ENCODE measurements at regions not wholly inside any gene's neighbourhood (a gene's known extent, or its start where the extent isn't known, plus 50 kb on each side); places are given as distances from the start of the nearest gene placed in this dataset.

GRCh38 chr20:22088882-22089281 lies 383.4 kb downstream of the PAX1 start:
- Mint-ChIP-seq H3K27ac (no peak overlapping the region), H3K27me3 (ENCODE audit: low read depth in 3 of 3) (peaks cover 0 to 2% (median 0%) of the 10 kb centered on the region in 3 donors), H3K9me3 (peaks cover 10 to 28% (median 14%) of the 10 kb centered on the region in 7 donors), H3K36me3 (no peaks in the 10 kb centered on the region), H3K4me1 (no peaks in the 10 kb centered on the region), H3K4me3 (no peak overlapping the region)
- Histone ChIP-seq H3K4me3 (replicated peaks in 1 of 3; ENCODE audit: low read depth in 2 of 3, low read length in 3 of 3) (no peak overlapping the region), H3K4me1 (ENCODE audit: control insufficient read depth in 1 of 2, insufficient read depth in 2 of 2, low read length in 2 of 2) (no peaks in the 10 kb centered on the region), H3K36me3 (replicated peaks in 1 of 2; ENCODE audit: control insufficient read depth in 1 of 2, insufficient read depth in 2 of 2, low read length in 2 of 2) (no peaks in the 10 kb centered on the region), H3K4me2 (replicated peaks; ENCODE audit: extremely low read depth, low read length, poor library complexity, severe bottlenecking) (no peak overlapping the region), H2AFZ (ENCODE audit: insufficient read depth, low read depth, low read length, poor library complexity, severe bottlenecking) (no peak overlapping the region), H3K9me3 (replicated peaks in 1 of 2; ENCODE audit: control insufficient read depth in 1 of 2, insufficient read depth in 1 of 2, low read length in 2 of 2) (peaks cover 20 to 27% of the 10 kb centered on the region in 2 donors), H4K20me1 (ENCODE audit: insufficient read depth, low read length) (no peaks in the 10 kb centered on the region), H3K27ac (ENCODE audit: low read depth in 1 of 2, low read length in 2 of 2) (no peak overlapping the region), H3K9ac (ENCODE audit: insufficient read depth, low read length, poor library complexity, severe bottlenecking) (no peak overlapping the region), H3K27me3 (ENCODE audit: control insufficient read depth in 2 of 2, insufficient read depth in 2 of 2, low read length in 2 of 2) (no peaks in the 10 kb centered on the region), H3K79me2 (ENCODE audit: insufficient read depth, low read length) (no peaks in the 10 kb centered on the region)
- intact Hi-C loops (cut with micrococcal nuclease) = no loop called here
- DNase-seq = no peak
- no peak for TF ChIP-seq CTCF (IDR thresholded peaks at IDR 0.05)
- WGBS (ENCODE audit: insufficient coverage) = no CpG with 5 or more reads among the region's 4 CpGs

- H3K36me3 Mint-ChIP-seq = no peaks in the 10 kb centered on the region
- H3K27ac Mint-ChIP-seq = no peak overlapping the region
- Histone ChIP-seq H3K9me3 (replicated peaks in 1 of 2; ENCODE audit: control insufficient read depth in 1 of 2, insufficient read depth in 1 of 2, low read length in 2 of 2) (peaks cover 0 to 9% of the 10 kb centered on the region in 2 donors), H2AFZ (ENCODE audit: insufficient read depth, low read depth, low read length, poor library complexity, severe bottlenecking) (no peak overlapping the region), H3K27me3 (ENCODE audit: control insufficient read depth in 2 of 2, insufficient read depth in 2 of 2, low read length in 2 of 2) (no peaks in the 10 kb centered on the region), H3K4me1 (ENCODE audit: control insufficient read depth in 1 of 2, insufficient read depth in 2 of 2, low read length in 2 of 2) (no peaks in the 10 kb centered on the region), H3K36me3 (replicated peaks in 1 of 2; ENCODE audit: control insufficient read depth in 1 of 2, insufficient read depth in 2 of 2, low read length in 2 of 2) (no peaks in the 10 kb centered on the region), H3K4me2 (replicated peaks; ENCODE audit: extremely low read depth, low read length, poor library complexity, severe bottlenecking) (no peak overlapping the region), H3K27ac (ENCODE audit: low read depth in 1 of 2, low read length in 2 of 2) (no peak overlapping the region), H3K4me3 (replicated peaks in 1 of 3; ENCODE audit: low read depth in 2 of 3, low read length in 3 of 3) (no peak overlapping the region), H3K79me2 (ENCODE audit: insufficient read depth, low read length) (no peaks in the 10 kb centered on the region), H4K20me1 (ENCODE audit: insufficient read depth, low read length) (no peaks in the 10 kb centered on the region), H3K9ac (ENCODE audit: insufficient read depth, low read length, poor library complexity, severe bottlenecking) (no peak overlapping the region)
- no peak overlapping the region for H3K4me3 Mint-ChIP-seq
- intact Hi-C loops (cut with micrococcal nuclease) = no loop called here
- no CpG with 5 or more reads among the region's 1 CpG for WGBS (ENCODE audit: insufficient coverage)
- TF ChIP-seq CTCF (IDR thresholded peaks at IDR 0.05) = no peak
- peaks cover 0 to 8% (median 2%) of the 10 kb centered on the region in 7 donors for H3K9me3 Mint-ChIP-seq
- H3K27me3 Mint-ChIP-seq (ENCODE audit: low read depth in 3 of 3) = peaks cover 0 to 2% (median 0%) of the 10 kb centered on the region in 3 donors
- no peak for DNase-seq
- no peaks in the 10 kb centered on the region for H3K4me1 Mint-ChIP-seq
Measured at GRCh38 chr20:22080985-22081384, 375.5 kb downstream of the PAX1 start.

Data from CD14-positive monocyte (primary cell).